ENCODE measurements at regions not wholly inside any gene's neighbourhood (a gene's known extent, or its start where the extent isn't known, plus 50 kb on each side); places are given as distances from the start of the nearest gene placed in this dataset.

DNA sequence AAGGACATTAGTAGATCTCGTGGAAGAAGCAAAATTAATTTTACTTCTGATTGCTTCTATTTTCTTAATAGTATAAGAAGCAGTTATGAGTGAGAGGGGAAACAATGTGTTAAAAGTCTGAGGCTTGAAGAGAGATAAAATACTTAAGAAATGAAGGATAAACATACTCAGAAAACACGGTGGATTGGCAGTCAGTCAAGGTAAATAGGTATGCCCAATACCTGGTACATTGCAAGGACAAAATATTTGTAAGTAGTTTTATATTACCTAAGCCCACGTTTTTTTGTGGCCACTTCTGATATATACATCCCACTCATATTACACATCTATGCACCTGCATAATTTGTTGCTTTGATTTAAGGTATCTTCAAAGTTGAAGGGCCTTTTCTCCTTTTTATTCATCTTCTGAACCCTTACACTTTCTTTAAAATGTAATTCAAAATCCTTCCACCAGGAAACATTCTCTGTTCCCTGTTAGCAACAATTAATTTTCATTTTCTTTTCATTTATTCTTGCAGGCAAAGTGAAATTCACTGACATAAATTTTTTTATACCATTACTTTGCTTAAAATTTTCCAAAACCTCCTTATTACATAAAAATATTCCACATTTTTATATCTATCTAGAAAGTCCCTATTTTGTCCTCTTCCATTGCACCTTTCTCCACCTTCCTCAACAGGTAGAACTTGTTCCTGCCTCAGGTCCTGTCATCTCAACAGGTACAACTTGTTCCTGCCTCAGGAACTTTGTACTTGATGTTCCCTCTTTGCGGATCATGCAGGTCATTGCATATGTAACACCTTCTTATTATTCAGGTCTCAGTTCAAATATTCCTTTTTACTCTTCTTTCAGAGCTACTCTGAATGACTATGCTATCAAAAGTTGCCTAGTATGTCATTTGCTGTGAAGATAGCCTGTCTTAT is 755.7 kb upstream of the ALCAM start:
- DNase-seq: no peak

DNA sequence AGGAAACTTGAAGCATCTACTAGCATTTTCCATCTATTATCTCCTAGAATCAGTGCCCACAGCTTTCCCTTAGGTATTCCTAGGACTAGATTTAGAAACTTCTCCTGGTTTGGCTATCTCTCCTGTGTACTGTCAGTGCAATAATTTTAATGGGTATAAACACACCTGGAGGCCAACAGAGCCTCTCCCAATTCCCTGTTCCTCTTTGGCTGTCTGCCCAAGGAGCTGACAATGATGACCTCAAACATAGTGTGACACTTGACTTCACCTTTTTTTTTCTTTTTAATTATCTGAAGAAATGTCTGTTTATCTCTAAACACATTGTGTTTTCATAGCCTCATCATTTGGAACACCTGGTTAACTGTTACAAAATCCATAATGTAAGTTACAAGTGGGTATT is 754.5 kb upstream of the ALCAM start:
- DNase-seq: no peak

GRCh38 chr3:104614564-104614963 is 752.1 kb upstream of the ALCAM start:
- DNase-seq: no peak

- DNase-seq: no peak
Observed at GRCh38 chr3:104628185-104628789, 738.4 kb upstream of the ALCAM start.

DNA sequence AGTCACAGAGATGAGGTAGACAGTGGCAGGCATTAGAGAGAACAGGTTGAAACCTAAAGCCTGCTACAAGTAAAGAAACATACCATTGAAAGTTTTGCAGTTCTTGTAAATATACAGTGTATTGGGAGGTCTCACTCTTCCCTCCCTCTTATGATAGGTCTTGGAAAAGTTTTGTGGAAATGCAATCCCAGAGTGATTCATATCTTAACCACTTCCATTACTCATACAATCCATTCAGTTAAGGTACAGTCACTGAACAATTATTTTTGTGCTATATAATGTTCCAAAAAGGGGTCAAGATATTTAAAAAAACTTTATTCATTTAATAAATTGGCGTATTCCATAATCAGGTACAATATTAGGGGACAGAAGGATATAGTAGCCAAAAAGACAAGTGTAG is 737.7 kb upstream of the ALCAM start:
- DNase-seq: no peak

- DNase-seq: no peak
Observed at GRCh38 chr3:104631254-104631653, 735.5 kb upstream of the ALCAM start.

GRCh38 chr3:104632521-104632920 is 734.2 kb upstream of the ALCAM start:
- DNase-seq: no peak

GRCh38 chr3:104632947-104633346 is 733.8 kb upstream of the ALCAM start:
- DNase-seq: no peak

DNA sequence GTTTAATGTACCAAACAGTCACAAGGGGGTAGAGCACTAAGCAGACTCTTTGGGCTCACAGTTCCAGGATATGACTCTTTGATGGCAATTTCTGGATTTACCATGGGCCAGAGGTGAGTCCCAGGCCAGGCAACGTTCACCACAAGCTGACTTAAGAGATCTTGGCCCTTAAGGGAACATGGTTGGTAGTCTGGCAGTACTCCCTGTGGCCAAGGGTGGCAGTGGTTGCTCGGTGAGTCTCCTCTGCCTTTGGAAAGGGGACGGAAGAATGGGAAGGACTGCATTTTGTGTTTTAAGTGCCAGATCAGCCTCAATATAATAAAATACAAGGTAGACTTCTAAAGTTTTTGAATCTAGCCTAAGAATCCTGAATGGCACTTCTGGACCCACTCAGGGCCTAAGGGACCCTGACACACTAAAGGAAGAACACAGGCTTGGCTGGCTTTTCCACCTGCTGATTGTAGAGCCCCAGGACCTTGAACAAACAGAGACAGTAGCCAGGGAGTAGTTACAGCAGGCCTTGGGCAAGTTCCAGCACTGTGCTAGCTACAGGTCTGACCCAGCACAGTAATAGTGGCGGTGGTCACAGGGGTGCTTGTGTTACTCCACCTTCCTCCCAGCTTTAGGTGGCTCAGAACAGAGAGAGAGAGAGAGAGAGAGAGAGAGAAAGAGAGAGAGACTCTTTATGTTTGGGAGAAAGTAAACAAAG is 730.7 kb upstream of the ALCAM start:
- DNase-seq: no peak

DNA sequence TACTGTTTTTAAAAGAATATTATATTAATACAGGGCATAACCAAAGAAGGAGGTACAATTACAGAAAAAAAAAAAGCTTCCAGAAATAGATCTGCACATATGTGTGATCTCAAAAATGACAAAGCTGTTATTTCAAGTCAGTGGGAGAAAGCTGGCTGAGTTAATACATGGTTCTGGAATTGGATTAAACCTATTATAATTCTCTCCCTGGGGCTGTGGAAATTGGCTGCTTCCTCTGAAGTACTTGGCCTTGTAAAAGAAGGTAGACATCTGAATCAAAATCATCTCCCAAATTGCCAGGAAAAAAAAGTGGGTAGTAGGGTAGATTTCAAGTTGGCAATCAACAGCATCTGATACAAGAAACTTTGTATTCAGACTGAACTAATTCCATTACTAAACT is 723.9 kb upstream of the ALCAM start:
- DNase-seq: no peak

DNA sequence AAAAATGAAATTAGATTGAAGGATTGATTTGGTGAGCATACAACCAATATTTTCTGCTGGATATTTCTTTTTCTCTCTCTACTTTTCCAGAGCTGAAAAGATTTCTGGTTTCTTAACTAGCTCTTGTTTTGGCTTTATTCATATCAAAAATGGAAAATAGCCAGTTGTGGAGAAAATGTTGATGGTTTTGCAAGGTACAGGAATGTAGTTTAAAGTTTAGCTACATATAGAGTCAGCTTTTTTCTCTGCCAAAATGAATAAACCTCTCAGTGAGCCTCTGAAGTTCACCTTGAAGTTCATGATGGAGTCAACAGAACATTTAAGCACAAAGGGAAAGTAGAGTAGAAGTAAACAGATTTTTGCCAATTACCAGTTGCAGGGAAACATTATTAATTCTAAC is 720.5 kb upstream of the ALCAM start:
- no peak for DNase-seq

- no peak for DNase-seq
Observed at GRCh38 chr3:104648823-104649222, 717.9 kb upstream of the ALCAM start.

- DNase-seq: no peak
Observed at GRCh38 chr3:104669083-104669482, 697.6 kb upstream of the ALCAM start.

- DNase-seq: no peak
Observed at GRCh38 chr3:104672331-104672730, 694.4 kb upstream of the ALCAM start.

GRCh38 chr3:104673981-104674380 is 692.7 kb upstream of the ALCAM start:
- DNase-seq: no peak

DNA sequence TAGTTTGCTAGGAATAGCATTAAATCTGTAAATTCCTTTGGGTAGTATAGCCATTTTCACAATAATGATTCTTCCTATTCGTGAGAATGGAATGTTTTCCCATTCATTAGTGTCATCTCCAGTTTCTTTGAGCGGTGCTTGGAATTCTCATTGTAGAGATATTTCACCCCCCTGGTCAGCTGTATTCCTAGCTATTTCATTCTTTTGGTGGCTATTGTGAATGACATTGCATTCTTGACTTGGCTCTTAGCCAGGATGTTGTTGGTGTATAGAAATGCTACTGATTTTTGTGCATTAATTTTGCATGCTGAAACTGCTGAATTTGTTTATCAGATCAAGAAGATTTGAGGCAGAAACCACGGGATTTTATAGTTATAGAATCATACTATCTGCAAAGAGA is 690.5 kb upstream of the ALCAM start:
- no peak for DNase-seq

DNA sequence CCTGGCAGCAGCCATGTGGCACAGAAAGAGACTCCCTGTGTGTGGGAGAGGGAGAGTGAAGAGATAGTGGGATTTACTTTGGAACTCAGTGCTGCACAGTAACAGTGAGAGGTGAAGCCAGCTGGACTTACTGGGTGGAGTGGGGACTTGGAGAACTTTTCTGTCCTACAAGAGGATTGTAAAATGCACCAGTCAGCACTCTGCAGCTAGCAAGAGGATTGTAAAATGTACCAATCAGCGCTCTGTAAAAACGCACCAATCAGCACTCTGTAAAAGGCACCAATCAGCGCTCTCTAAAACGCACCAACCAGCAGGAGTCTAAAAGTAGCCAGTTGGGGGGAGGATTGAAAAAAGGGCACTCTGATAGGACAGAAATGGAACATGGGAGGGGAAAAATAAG is 688.8 kb upstream of the ALCAM start:
- DNase-seq: no peak

- no peak for DNase-seq
Observed at GRCh38 chr3:104685492-104685891, 681.2 kb upstream of the ALCAM start.

GRCh38 chr3:104687362-104687761 is 679.3 kb upstream of the ALCAM start:
- DNase-seq: no peak

GRCh38 chr3:104696470-104696869 is 670.2 kb upstream of the ALCAM start:
- DNase-seq: no peak

GRCh38 chr3:104711406-104711805 is 655.3 kb upstream of the ALCAM start:
- DNase-seq: no peak

GRCh38 chr3:104715972-104716371 is 650.7 kb upstream of the ALCAM start:
- DNase-seq: no peak

DNA sequence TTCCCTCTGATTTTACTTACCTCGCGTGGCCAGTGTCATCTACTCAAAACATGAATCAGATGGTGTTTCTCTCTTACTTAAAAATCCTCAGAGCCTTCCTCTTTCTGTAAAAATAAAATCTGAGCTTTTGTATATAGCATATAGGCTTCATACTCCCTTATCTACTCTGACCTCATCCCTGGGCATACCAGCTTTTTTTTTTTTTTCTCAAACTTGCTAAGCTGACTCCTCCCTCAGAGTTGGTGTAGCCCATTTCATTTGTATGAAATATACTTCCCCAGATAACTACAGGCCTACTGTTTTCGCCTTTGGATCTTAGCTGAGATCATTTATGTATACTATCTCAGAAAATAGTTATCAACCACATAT is 648.9 kb upstream of the ALCAM start:
- no peak for DNase-seq

GRCh38 chr3:104723000-104723399 is 643.7 kb upstream of the ALCAM start:
- DNase-seq: no peak
